ENCODE measurements at regions not wholly inside any gene's neighbourhood (a gene's known extent, or its start where the extent isn't known, plus 50 kb on each side); places are given as distances from the start of the nearest gene placed in this dataset.
"Not testable (repeated sequence)": the region's sequence is repeated elsewhere in the genome, so short reads cannot be mapped to it uniquely, and the experiment has no call there.

DNA sequence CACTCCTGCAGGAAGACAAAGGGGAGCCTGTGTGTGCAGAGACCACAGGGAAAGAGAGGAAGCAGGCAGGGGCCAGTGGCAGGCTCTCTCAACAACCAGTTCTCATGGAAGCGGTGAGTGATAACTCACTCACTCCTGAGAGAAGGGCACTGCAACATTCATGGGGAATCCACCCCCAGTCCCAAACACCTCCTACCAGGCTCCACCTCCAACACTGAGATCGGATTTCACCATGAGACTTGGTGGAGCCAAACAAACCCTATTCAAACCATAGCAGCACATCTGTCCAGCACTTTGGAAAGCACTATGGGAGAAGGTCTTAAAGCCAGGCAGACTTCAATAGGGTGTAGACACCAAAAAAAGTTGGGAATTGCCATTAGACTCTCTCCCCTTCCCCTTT lies 345.7 kb upstream of the SPRED2 start:
- no peak for DNase-seq

DNA sequence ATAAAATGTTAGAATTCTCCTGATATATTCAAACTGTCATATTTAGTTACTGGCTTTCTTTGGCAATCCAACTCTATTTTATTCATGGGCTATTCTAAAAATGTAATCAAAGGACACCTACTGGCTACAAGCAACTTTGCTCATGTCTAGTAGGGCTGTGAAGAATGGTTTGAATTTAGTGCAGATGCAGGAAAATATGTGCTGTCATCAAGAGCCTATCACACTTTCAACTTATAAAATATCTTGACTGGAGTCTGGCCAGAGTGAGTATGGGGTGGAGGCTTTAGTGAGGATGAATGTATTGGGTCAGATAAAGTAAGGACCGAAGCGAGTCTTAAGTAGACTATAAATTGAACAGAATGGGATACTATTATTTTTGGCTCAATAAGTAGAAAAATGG lies 343.4 kb upstream of the SPRED2 start:
- no peak for DNase-seq

GRCh38 chr2:65767946-65768345 lies 335.5 kb upstream of the SPRED2 start:
- no peak for DNase-seq

DNA sequence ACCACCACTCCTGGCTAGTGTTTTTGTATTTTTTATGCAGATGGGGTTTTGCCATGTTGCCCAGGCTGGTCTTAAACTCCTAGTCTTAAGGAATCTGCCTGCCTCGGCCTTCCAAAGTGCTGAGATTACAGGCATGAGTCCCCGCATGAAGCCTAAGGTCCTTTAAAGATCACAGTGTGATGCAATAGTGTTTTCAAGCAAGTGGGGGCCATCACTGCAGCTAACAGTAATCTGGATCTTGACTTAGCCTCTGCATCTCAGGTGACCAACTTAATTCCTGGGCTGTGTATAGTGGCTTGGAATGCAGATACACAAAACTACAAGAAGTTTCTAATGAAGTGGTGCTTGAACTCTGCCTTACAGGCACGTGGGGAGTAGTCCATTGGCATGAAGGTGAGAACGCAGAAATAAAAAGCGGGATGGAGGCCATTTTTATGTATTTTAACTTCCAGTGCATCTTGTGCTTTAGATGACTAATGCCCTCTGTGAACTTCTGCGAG lies 334.4 kb upstream of the SPRED2 start:
- DNase-seq, result no peak

- DNase-seq, result no peak
These were observed 333.0 kb upstream of the SPRED2 start for GRCh38 chr2:65765376-65765775.

- DNase-seq, result no peak
These were observed 329.7 kb upstream of the SPRED2 start for GRCh38 chr2:65762068-65762467.

GRCh38 chr2:65754219-65754618 lies 321.8 kb upstream of the SPRED2 start:
- DNase-seq, result no peak

GRCh38 chr2:65751408-65751807 lies 319.0 kb upstream of the SPRED2 start:
- no peak for DNase-seq

DNA sequence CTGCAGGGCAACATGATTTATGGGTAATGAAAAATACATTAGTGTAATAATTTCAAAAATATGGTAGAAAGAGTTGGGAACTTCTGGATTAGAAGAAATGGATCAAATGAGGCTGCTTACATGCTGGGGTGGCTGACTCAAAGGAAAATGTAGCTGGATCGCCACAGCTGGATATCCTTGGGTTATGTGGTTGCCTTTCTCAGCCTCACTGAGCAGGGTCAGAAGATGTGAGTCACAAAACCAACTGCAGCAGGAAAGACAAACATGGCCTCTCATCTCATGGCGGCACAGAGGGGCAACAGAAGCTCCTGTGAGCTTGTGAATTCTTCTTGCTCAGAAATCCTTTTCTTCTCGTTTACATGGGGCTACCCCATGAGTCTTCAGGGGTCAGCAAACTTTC lies 317.1 kb upstream of the SPRED2 start:
- peak; percentile 18 for DNase-seq

DNA sequence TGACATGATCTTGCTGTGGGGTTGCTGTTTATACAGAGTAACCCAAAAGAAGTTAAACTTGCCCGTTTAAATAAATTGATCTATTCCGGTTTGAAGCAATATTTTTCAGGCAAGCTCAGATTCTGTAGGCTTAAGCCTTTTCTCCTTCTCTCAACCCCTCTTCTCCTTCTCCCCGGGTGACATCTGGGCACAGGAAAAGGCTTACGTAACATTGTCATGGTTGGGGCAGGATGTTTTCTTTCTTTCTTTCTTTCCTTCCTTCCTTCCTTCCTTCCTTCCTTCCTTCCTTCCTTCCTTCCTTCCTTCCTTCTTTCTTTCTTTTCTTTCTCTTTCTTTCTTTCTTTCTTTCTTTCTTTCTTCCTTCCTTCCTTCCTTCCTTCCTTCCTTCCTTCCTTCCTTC lies 315.5 kb upstream of the SPRED2 start:
- not testable (repeated sequence) for DNase-seq

DNA sequence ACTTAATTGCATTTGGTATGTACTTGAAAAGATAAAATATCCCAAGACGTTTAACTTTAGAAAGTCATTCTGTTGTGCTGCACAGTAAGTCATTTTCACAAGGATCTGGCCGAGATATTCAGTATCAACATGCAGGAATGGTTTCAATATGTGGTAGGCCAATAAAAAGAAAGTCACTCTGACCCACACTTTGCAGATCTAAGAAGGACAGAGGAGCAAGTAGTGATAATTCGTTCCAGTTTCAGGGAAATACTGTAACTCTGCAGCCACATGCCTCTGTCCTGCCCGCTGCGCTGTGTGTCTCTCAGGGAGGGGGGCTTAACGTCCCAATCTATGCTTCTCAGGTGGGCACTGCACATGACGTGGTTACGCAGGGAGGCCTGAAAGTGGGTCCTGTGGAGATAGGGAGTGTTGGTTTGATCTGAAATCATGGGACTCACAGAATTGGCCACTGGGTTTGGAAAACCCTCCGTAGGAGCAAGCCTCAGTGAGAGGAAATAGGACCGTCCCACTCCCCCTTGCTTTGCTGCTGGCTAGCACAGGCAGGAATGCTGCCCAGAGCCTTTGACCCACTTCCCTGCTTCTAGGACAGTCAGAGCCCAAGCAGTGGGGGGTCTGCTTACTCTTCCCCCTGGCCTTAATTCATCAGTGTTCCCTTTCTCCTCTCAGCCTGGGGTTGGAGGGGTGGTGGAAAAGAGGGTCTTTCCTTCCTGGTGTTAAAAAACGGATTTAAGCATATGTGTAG lies 314.7 kb upstream of the SPRED2 start:
- DNase-seq, result no peak

- no peak for DNase-seq
These were observed 312.2 kb upstream of the SPRED2 start for GRCh38 chr2:65744477-65745200.

- DNase-seq, result no peak
These were observed 310.6 kb upstream of the SPRED2 start for GRCh38 chr2:65742977-65743376.

GRCh38 chr2:65739927-65740326 lies 307.5 kb upstream of the SPRED2 start:
- no peak for DNase-seq

- DNase-seq, result no peak
These were observed 305.1 kb upstream of the SPRED2 start for GRCh38 chr2:65737452-65738011.

DNA sequence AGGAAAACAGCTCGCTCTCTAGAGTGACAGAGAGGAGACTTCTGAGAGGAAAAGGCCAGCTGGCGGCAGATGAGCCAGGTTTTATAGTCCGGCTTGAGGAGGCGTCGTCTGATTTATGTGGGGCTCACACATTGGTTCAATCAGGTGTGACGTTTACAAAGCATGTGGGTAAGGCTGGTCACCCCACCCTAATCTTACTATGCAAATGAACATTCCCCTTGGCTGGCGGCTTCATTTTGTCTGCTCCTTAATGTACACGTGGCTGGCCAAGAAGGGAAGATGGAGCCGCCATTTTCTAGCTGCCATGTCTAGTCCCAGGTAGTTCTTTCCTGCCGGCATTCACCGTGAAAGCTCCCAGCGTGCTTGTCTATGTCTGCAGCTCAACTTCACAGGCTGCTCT lies 299.1 kb upstream of the SPRED2 start:
- DNase-seq, result no peak

DNA sequence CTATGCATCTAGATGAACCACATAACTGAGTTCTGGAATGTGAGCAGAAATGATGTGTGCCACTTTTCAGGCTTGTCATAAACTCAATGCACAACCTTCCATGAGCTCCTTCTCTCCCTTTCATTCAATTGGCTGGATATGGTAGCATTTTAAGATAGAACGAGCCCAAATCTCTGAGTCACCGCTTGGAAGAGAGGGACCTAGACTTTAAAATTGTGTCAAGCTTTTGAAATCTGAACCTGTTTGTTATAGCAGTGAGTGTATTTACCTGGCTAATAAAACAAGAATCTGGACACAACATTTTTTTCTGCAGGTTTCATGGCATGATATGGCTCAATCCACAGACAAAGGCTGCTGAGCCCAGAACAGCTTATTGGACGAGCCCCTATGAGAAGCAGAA lies 297.8 kb upstream of the SPRED2 start:
- DNase-seq, result no peak

DNA sequence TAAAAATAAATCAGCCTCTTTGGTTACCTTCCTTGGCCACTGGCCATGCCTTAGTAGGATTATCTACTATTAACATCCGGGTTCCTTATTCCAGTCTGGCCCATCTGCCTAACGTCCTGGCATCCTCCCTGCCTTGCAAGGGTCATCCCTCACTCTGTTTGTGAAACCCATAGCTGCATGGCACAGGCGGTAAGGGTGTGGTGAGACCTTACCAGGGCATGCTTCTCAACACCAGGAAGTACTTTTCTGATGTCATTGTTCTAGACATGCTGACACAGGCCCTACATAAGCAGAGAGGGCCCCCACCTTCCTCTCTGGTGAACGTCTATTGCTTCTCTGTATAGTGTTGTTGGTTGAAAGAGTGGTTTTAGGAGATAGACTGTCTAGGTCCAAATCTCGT lies 296.8 kb upstream of the SPRED2 start:
- DNase-seq, result no peak

DNA sequence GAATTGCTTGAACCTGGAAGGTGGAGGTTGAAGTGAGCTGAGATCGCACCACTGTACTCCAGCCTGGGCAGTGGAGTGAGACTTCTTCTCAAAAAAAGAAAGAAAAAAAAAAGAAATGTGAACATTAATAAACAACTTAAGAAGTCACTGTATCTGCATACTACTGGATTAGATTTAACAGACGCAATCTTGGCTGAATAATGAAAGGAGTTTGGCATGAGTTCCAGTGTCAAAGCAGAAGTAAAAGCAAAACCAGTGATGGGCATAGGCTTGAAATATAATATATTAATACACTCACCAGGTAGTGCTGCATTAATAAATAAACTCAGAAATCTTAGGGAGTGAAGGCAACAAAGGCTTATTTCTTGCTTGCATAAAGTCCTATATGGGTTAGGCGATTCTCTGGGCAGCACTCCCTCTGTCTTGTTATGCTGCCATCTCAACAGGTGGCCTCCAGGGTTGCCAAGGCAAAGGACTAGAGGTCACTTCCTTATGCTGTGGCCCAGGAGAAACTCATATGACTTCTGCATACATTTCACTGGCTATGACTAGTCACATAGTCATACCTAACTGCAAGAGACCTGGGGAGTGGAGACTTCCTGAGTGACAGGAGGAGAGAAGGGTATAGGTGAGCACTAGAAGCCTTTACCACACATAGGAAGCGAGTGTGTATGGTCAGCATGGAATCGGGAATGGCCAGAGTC lies 296.2 kb upstream of the SPRED2 start:
- no peak for DNase-seq

DNA sequence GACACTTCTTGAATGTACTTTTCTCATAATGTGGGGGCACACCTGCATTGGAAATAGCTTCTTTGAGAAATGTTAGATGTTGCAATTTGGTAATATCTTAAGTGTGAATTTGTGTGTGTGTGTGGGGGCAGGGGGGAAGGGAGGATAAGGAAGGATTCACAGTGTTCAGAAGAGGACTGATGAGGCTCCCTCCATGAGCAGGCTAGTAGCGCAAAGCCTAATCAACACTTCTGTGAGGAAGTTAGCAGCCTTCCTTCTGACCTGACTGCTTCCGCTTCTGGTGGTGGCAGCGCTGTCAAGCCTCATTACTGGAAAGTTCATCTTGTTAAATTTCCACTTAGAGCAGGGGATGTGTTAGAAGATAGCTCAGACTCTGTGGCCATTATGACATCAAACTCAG lies 295.4 kb upstream of the SPRED2 start:
- no peak for DNase-seq

- no peak for DNase-seq
These were observed 295.0 kb upstream of the SPRED2 start for GRCh38 chr2:65727381-65727780.

- DNase-seq, result no peak
These were observed 292.4 kb upstream of the SPRED2 start for GRCh38 chr2:65724752-65725151.

DNA sequence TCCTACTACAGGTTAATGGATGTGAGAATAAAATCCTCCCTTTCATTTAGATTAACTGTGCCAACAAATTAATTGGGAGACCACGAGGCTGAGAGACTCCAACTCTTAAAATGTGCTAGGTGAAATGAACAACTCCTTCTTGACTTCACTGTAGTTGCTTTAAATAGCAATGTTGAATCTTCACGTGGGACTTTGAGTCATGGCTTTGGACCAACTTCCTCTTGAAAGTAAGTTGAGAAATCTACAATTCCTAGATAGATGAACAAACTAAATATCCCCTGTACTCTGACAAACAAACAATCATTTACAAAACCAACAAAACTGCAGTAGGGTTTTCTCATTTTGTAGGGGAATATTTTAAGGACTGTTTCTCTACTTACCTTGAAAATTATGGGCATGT lies 291.9 kb upstream of the SPRED2 start:
- DNase-seq, result no peak
